ENCODE measurements at regions not wholly inside any gene's neighbourhood (a gene's known extent, or its start where the extent isn't known, plus 50 kb on each side); places are given as distances from the start of the nearest gene placed in this dataset.

- TF ChIP-seq CTCF (IDR thresholded peaks at IDR 0.05; ENCODE audit: insufficient read depth, missing control alignments): no peak
- DNase-seq (ENCODE audit: insufficient read length, low spot score) (no peak), FAIRE-seq (no peak)
Measured at GRCh38 chr7:41536122-41536872, 166.6 kb downstream of the INHBA start.

- no peak for DNase-seq (ENCODE audit: insufficient read length, low spot score)
- no peak for FAIRE-seq
- TF ChIP-seq CTCF (IDR thresholded peaks at IDR 0.05; ENCODE audit: insufficient read depth, missing control alignments): no peak
Measured at GRCh38 chr7:41529831-41530230, 173.1 kb downstream of the INHBA start.

GRCh38 chr7:41524876-41525275 lies 178.0 kb downstream of the INHBA start:
- DNase-seq (ENCODE audit: insufficient read length, low spot score): no peak
- FAIRE-seq: no peak
- no peak for TF ChIP-seq CTCF (IDR thresholded peaks at IDR 0.05; ENCODE audit: insufficient read depth, missing control alignments)

- no peak for TF ChIP-seq CTCF (IDR thresholded peaks at IDR 0.05; ENCODE audit: insufficient read depth, missing control alignments)
- FAIRE-seq (no peak), DNase-seq (ENCODE audit: insufficient read length, low spot score) (no peak)
Measured at GRCh38 chr7:41520445-41520844, 182.4 kb downstream of the INHBA start.

GRCh38 chr7:41517771-41518170 lies 185.1 kb downstream of the INHBA start:
- FAIRE-seq (no peak), DNase-seq (ENCODE audit: insufficient read length, low spot score) (no peak)
- no peak for TF ChIP-seq CTCF (IDR thresholded peaks at IDR 0.05; ENCODE audit: insufficient read depth, missing control alignments)

GRCh38 chr7:41508755-41509154 lies 194.1 kb downstream of the INHBA start:
- FAIRE-seq (no peak), DNase-seq (ENCODE audit: insufficient read length, low spot score) (no peak)
- no peak for TF ChIP-seq CTCF (IDR thresholded peaks at IDR 0.05; ENCODE audit: insufficient read depth, missing control alignments)

GRCh38 chr7:41507686-41508268 lies 195.1 kb downstream of the INHBA start:
- no peak for TF ChIP-seq CTCF (IDR thresholded peaks at IDR 0.05; ENCODE audit: insufficient read depth, missing control alignments)
- DNase-seq (ENCODE audit: insufficient read length, low spot score): no peak
- FAIRE-seq: no peak

Measured in D721Med (cell line).